HG03432 (cell line): ENCODE measurements at regions not wholly inside any gene's neighbourhood (a gene's known extent, or its start where the extent isn't known, plus 50 kb on each side); places are given as distances from the start of the nearest gene placed in this dataset.
A peak's percentile ranks its signal among the peaks of the same experiment; 100 is the strongest.
"Not testable (repeated sequence)": the region's sequence is repeated elsewhere in the genome, so short reads cannot be mapped to it uniquely, and the experiment has no call there.

Source experiments
- ATAC-seq: cut with Tn5 transposase; IDR thresholded peaks from one replicate; pipeline ENCODE4 v1.9.1; 2021; ENCODE audit warnings: mild to moderate bottlenecking, moderate library complexity; ENCODE audit not compliant: unreplicated experiment

DNA sequence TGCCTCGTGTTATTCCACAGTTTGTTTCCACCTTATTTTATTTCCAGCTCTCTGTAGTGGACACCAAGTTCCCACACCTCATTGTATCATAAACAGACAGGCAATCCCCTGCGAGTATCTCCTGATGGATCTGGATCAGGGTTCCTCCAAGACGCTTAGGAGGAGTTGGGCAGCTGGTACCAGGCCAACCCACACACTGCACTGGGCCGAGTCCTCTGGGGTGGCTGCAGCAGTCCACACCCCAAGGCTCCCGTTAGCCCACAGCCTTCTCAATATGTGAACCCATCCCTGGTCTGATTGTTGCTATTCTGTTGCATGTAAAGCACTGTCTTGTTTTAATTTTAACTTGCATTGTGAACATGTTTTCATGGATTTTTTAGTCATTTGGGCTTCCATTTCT is 178.8 kb upstream of the RAB6C start:
- ATAC-seq, result no peak

DNA sequence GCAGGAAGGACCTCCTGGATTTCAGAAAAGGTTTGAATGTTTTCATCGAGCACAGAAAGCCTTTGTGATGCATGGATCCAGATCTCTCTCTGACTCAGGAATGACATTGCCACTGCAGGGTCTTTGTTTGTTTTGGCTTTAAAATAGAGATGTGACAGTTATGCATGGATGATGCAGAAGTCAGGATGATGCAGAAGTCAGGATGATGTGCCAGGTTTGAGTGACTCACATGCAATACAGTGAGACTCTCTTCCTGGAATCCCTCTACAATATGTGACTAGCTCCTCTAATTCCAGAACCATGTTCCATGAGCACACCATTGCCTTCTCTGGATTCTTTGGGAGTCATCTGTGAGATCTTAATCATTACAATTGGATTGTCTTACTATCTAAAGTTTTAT is 177.9 kb upstream of the RAB6C start:
- ATAC-seq, result no peak

DNA sequence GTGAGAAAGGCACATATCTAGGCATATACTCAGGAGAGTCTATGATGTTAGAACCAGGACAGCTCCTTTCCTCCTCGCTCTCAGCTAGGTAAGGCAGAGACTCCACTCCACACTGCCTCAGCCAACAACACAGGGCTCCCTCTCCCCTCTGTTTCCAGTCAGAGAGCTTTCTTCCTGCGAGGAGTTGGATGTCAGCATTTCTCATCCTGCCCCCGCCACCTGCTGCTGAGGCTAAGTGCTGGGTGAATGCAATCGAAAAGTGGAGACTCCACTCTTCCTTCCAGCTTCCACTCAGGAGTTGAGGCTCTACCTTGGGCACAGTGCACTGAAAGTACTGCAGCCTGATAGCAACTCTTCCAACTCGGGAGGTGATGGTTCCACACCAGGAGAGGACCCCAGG is 177.2 kb upstream of the RAB6C start:
- ATAC-seq, result no peak

DNA sequence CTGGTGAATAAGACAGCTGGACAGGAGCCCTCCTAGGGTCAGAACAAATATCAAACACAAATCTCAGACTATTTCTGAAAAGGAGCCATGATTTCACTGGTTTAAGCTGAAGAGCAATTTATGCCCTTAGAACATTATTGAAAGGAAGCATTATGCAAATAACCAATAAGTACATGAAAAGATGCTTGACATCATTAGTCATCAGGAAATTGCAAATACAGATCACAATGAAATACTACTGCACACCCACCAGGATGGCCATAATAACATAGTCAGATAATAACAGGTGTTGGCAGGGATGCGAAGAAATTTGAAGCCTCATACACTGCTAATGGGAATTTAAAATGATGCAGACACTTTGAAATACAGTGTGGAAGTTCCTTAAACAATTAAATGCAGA is 176.4 kb upstream of the RAB6C start:
- ATAC-seq, result no peak

DNA sequence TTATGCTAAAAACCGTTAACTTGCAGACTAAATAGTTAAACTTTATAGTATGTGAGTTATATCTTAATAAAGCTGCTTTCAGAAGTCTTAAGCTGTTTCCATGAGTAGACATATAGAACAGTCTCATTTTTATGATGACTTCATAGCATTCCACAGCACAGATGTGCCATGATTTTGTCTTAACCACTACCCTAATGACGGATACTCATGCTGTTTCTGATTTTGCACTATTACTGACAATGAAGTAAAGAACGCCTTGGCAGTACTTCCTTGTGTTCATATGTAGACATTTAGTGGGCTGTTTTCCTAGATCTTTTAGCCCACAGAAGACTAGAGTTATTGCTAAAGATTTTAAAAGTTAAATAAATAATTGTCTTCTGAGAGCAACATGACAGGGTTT is 175.6 kb upstream of the RAB6C start:
- no peak for ATAC-seq

DNA sequence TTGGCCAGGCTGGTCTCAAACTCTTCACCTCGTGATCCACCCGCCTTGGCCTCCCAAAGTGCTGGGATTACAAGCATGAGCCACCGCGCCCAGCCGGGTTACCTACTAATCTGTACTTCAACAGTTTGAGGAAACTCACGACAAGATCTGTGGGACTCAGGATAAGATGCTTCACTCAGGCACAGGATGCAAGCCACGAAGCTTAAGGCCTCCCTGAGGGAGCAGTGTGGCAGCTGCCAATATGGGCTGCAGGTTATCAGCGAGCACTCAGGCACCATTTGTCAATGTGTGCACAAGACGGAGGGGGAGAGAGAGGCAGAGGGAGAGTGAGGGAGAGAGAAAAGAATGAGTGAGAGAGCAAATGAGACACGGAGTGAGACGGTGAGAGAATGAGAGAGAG is 173.6 kb upstream of the RAB6C start:
- ATAC-seq, result no peak

DNA sequence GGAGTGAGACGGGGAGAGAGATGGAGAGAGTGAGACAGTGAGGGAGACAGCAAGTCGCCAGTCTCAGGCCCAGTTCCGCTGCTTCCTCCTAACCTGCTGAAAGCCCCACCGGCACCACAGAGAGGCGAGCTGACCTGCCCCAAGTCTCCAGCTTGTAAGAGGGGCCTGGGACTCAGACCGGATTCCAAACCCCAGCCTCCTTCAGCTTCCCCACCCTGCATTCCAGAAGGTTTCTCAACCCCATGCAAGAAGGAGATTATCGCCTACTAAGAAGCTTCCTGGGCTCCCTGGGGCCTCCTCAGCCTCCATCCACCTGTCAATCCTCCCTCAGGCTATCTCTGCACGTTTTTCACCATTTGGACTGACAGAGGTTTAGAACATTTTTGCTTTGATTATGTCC is 173.1 kb upstream of the RAB6C start:
- no peak for ATAC-seq

DNA sequence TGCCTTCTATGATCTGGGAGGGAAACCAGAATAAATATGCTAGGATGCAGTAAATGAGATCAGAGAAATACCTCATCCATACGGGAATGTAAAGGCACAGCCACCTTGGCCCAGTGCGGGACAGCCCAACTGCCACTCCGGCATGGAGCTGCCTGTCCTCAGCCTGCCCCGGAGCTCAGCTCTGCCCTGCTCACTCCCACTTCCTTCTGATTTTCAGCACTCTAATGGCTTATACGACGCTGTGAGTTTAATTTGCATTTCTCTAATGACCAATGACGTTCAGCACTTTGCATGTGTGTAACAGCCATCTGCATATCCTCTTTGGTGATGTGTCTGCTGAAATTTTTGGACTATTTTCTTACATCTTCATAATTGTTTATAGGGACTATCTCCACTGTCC is 172.5 kb upstream of the RAB6C start:
- ATAC-seq, result no peak

DNA sequence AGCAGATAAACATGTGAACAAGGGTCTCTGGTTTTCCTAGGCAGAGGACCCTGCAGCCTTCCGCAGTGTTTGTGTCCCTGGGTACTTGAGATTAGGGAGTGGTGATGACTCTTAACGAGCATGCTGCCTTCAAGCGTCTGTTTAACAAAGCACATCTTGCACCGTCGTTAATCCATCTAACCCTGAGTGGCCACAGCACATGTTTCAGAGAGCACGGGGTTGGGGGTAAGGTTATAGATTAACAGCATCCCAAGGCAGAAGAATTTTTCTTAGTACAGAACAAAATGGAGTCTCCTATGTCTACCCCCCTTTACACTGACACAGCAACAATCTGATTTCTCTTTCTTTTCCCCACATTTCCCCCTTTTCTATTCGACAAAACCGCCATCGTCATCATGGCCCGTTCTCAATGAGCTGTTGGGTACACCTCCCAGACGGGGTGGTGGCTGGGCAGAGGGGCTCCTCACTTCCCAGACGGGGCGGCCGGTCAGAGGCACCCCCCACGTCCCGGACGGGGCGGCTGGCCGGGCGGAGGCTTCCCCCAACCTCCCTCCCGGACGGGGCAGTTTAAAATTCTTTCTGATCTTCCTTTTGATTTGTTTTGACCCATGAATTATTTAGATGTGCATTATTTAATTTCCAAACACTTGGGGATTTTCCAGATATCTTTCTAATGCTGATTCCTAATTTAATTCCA is 171.7 kb upstream of the RAB6C start:
- ATAC-seq, result not testable (repeated sequence)

DNA sequence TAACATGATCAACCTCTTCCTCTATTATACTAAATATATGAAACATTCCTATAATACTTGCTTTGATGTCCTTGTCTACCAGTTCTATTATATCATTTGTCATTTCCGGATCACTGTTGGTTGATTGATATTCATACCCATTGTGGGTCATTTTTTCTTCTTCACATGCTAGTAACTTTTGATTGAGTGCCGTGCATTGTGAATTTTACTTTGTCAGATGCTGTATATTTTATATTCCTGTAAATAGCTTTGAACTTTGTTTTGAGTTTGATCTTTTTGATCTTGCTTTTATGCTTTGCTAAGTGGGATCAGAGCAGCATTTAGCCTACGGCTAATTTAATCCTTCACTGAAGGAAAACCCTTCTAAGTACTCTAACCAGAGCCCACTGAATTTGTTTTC is 168.9 kb upstream of the RAB6C start:
- no peak for ATAC-seq

DNA sequence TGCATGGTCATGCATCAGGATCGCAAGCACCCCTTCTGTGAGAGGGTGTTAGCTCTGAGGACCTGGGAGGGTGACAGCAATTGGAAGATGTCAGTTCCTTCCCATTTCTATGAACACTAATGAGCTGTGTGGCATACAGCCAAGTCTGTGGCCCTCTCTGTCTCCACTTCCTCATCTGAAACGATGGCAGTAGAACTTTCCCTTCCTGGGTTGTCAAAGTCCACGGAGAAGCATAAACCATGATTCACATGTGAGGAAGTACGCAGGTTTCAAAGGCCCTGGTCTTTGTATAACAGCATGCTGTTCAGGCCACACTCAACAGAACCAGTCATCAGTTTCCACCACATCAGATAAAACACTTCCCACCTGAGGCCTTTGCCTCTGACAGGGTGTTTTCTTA is 167.4 kb upstream of the RAB6C start:
- peak; percentile 76 for ATAC-seq

DNA sequence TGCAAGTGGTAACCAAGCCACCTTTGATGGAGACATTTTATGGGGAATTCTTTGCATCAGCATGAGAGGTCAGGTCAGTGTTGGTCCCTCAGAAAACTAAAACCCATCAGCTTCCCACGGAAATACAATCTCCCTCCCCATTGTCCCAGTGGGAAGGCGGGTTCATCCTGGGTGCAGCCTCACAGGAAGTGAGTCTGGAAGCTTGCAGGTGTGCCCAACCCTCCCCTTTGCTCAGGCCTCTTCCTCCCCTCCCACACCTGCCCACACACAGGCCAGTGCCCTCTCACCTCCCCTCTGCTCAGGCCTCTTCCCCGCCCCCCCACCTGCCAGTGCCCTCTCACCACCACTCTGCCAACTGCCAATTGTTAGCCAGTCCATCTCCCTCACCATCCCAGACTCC is 166.8 kb upstream of the RAB6C start:
- ATAC-seq, result no peak

DNA sequence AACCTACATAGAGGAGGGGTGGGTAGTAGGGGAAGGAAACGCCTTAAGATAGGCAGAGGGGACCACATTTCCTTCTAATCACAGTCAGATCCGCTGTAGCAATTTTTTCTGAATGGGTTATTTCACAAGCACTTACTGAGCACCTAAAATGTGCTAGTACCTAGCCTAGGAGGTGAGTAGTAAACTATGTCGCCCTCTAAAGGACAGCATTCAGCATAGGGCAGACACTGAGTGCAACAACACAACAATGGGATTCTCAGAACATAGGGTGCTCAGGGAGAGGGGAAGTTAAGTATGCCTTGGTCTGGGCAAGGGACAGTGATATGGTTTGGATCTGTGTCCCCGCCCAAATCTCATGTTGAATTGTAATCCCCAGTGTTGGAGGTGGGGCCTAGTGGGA is 166.1 kb upstream of the RAB6C start:
- no peak for ATAC-seq

DNA sequence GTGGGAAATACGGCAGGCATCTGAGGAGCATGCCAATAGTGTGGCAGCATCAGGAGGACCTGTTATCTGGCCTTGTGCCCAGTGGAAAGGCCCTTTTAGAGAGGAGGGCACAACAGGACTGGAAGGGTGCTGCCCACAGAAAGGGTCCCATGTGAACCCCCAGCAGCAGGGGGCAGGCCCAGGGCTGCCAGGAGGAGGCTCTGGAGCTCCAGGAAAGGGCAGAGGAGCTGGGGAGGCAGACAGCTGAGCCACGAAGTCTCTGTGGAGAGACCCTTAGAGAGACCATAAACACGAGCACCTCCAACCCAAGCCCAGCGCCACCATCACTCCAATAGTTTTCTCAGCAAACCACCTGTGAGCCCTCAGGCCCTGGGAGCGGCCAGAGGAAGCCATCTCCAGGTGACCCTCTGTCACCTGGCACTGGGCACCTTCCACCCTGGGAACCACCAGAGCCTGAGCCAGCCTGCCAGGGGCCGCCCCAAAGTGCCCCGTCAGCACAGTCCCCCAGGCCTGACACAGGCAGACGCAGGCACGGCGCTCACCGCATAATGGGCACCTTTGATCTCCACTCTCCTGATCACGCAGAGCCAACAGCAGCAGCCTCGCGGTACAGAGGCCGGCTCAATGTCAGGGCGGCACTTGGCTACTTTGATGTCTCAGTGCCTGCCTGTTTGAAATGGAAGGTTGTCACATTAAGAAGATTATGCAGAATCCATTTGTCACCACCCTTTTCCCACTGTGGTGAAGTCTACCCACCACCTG is 162.5 kb upstream of the RAB6C start:
- ATAC-seq, result no peak

DNA sequence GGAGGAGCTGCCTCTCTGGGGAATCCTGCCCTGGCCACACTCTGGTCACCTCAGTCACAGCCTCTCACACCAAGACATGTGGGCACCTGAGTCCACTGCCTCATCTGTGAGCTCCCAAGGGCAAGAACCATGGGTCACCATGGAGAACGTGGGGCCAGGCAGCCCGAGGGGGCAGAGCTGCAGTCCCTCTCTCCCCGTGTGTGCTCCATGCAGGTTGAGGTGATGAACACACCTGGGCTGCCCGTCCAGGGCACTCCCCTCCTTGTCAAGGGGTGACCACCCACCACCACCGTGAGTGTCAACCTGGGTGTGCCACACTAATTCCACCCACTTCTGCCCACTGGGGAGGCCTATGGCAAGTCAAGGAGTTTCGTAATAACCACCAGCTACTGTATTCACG is 159.6 kb upstream of the RAB6C start:
- no peak for ATAC-seq

DNA sequence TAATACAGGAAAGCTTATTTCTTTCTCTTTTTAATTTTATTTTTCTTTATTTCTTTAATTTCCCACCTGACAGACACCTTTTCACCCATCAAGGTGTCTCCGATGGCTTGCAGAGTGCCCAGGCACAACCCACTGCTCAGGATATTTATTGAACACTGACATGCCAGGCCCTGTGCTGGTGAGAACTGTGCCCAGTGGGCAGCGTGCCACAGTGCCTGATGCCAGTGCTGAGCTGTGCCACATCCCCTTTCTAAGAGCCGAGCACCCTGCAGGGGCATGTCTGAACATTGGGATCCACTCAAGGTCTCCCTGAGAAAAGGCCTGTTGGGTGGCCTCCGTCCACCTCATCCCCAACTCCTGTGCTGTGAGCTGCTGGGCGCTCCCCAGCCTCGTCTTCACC is 158.6 kb upstream of the RAB6C start:
- ATAC-seq, result no peak

DNA sequence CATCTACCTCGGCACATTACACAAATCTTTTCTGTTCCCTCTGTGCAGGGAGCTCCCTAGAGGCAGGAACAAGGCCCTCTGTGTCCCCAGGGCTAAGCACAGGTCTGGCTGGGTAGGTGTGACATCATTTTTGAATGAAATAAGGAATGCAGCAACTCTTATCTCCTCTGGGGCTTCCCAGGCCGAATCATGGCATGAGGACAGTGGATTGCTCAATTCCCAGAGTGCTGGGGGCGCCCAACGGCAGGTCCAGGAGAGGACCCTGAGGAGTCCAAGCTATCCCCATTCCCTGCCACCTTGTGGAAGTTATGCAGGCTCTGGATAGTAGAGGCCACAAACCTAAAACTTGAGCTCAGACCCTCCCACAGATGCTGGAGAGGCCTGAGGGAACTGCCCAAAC is 158.0 kb upstream of the RAB6C start:
- no peak for ATAC-seq

DNA sequence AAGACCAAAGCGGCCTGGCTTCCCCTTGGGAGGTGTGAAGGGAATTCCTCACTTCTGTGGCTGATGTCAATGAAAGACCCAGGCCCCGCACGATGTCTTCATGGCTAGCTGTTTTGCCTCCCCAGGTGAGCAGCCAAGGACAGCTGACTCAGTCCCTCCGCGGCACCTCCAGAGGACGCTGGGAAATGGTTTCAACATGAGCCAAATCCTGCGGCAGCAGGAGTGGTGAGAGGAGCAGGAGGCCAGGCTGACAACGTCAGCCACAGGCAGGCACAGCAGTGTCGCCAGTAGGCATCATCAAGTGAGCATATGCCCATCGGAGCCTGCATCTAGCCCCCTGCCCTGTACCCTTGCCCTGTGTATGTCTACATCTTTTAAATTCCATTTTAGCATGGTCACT is 156.4 kb upstream of the RAB6C start:
- ATAC-seq, result no peak

DNA sequence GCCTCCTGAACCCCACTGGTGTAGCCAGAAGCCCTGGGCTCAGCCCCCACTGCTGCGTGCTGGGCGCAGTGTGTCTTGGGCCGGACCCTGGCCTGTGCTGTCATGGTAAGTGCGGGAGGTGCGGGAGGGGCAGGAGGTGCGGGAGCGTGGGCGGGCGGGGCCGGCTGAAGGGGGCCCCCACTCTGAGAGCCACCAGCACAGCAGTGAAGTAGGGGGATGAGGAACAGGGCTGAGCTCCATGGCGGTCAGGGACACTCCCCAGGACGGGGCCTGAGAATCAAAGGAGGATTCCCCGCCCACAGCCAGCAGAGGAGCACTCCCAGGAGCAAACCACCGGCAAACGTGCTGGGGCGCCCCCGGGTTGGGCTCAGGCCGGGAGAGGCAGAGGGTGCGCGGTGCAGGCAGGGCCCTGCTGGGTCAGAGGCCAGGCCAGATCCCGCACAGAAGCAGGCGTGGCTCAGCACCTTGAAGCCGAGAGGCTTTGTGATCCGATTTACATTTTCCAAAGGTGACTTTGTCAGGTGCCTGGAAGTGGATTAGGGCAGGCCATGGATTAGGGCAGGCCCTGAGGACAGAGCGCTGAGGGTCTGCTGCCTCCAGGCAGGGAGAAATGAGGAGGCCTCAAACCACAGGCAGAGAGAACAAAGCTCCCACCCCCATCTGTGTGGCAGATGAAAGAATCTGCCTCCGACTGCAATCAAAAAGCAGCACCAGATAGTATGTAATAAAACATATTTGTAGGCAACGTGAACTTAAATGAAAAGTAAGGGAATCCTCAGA is 152.0 kb upstream of the RAB6C start:
- no peak for ATAC-seq

DNA sequence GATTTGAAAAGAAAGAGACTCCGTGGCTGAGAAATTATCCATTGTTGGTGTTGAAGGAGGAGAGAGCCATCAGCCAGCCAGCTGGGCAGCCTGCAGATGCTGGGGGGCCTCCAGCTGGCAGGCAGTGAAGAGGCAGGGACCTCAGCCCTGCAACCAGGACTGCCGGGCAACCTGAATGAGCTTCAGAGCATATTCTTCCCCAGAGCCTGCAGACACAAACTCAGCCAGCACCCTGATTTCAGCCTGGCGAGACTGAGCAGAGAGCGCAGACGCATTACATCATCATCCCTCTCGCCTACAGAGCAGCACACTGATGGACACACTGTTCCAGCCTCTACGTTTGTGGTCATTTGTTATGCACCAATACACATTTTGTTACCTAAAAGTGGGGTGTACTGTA is 150.7 kb upstream of the RAB6C start:
- ATAC-seq, result no peak

DNA sequence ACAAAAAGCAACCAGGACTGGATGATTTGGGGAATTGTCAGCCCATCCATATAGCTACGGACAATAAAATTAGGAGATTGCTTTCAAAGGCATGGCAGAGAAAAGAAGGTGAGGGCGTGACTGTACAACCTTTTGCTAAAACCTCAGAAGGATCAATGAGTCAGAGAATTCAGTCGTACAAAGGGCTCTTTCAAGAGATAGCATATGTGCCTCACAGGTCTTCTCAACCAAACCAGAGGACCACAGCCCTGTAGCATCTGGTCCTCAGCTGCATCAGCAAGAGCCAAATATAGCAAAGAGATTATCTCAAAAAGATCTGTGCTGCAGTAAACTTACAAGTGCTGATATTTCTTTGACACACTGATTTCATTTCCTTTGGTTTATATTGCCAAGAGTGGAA is 149.9 kb upstream of the RAB6C start:
- no peak for ATAC-seq

DNA sequence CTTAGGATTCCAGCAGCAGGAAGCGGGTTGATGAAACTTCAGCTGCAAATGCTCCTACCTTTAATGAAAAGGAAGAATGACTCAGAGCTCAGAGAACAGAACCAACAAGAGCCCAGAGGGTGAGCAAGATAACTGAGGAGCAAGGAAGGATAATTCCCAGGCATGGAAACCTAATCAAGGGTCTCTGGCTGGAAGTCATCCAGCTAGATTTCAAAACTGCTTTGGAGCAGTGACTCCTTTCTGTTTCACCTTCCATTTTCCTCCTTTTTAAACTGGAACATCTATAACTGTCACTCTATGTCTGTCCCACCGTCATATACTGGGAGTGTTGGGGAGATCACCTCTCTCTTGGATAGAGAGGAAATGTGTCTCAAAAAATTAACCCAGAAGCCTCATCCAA is 148.4 kb upstream of the RAB6C start:
- ATAC-seq, result no peak
